GM18508 (cell line): ENCODE measurements at regions not wholly inside any gene's neighbourhood (a gene's known extent, or its start where the extent isn't known, plus 50 kb on each side); places are given as distances from the start of the nearest gene placed in this dataset.

ENCODE experiments used
- ATAC-seq: cut with Tn5 transposase; IDR thresholded peaks from one replicate; pipeline ENCODE4 v1.9.1; 2021; ENCODE audit warnings: moderate number of reproducible peaks; ENCODE audit not compliant: insufficient read depth, unreplicated experiment

DNA sequence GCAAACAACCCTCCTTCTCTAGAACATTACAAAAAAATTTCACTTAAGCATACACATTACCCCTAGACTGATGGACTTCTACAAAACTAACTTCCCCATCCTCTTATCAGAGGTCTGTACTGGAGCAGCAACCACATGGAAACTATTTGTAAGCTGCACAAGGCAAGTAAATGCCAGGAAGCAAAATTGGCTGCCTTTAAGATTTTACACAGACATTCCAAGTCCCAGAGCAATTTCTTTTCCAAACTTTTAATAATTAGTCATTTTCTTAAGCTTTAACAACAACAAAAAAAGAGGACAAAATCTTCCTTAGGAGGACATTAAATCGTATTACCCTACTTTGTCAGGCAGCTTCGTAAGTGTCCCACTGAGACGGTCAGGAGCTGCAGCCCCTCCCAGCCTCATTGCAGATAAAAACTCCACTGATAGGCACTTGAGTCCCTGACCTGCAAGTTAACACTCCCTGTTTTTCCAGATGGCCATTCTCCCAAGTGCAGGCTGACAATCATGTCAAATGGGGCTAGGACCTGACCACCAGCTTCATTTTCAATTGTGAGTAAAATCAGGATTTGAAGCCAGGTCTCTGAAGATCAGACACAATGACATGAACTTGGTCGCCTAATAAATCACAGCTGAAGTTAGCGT lies 680.1 kb downstream of the DIAPH3 start:
- no peak for ATAC-seq

DNA sequence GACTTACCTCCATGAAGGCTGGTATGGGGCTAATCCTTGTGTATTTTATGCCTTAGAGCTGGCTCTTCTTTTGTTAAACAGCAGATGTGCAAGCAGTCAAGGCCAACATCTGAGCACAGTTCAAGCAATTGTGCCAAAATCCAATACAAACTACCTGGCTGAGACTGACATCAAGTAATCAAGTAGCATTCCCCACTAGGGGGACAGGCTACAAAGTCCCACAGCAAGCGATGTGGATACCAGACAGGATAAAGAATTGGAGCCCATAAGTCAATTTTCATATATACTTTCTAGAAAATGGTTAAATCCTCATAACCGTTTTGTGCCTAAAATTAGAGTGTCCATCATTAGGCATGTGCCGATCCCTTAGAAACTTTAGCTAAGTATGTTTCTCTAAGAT lies 675.8 kb downstream of the DIAPH3 start:
- no peak for ATAC-seq

DNA sequence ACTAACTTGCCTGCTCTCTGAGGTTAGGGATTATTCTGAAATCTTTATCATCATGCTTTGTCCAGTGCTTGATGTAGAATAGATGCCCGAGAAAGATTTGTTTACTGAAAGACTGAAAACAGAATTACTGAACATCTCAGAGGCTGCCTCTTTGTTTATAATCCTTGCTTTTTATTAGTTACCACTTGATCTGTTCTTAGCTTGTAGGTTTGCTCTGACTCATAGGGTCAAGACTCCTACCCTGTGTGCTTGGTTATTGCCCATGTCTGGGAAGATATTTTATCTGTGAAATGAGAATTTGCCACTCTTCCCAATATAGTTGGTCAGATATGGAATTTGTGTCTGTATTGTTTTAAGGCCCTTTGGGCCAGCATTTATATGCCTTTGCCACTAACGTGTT lies 675.3 kb downstream of the DIAPH3 start:
- ATAC-seq = no peak

DNA sequence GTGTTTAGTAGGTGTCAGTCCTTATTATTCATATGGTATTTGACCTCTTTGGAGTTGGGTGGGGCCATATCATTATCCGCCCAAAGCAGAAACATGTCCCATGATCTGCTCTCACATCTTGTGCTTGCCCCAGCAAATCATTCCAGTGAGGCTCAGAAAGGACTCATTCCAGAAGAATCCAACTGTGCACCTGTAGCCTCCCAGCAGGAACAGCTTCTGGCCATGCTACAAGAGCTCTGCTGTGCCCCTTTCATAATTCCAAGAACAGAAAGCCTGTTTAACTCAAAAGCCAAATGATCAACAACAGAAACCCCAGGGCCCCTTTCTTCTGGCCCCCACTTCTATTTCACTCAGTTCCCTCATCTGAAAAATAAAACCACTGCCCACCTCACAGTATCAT lies 673.1 kb downstream of the DIAPH3 start:
- ATAC-seq = no peak

DNA sequence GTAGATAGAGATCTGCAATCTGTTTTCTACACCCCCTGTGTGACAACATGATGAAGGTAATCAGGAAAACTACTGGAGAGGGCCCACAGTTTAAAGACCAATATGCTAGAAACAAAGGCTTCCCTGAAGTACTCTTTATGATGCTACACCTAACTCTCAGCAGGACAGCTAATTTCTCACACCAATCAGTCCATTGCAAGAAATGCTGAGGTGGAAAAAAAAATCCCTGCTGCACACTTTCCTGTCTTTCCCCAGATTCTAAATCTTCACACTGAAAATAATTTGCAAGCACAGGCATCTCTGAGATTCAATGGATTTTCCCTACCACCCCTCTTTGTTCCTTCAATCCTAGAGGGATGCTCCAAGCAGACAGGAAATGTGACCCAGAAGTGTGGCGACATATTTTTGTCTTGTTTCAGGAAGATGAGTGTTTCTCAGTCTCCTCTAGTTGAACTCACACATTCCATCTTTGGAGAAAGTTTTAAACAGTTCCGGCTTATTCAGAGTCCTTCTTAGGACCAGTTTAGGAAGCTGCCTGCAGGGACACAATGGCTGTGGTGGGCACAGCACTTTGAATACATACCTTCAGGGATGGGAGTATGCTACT lies 671.6 kb downstream of the DIAPH3 start:
- ATAC-seq = no peak

DNA sequence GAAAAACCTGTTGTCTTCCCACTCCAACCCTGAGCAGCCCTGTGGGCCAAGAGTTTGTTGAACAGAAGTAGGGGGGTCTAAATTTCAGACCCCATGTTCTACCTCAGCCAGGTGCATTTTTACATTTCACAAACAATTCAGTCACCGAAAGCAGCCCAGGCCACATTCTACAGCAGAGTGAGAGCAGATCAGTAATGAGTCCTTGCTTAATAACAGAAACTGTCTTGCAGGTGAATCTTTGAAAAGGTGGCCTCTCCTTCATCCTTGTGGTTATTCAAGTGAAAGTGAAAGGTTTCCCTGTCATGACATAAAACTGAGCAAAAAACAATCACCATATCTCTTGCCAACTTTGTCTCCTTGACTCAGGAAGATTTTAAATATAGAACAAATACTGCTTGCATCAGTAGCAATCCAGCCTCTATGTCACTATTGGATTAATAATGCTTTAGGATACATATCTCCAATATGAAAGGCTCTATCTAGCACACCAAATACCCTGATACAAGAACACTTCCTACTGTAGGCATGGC lies 670.2 kb downstream of the DIAPH3 start:
- no peak for ATAC-seq

DNA sequence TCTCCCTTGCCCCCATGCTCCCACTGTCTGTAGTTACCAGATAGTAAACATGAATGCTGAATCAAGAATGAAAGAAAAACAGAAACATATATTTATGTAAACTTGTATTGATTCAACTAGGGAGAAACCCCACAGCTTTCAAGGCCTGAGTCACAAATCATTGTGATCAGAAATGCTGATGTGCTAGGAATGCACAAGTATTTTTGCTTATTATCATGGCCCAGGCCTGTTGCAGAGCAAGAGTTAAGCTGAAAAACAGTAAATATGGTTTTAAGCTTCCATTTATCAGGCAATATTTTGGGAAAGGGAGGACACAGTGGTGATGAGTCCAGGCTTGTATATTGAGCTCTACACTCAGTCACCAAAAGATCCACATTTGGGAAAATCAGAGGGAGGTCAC lies 669.6 kb downstream of the DIAPH3 start:
- ATAC-seq = no peak

DNA sequence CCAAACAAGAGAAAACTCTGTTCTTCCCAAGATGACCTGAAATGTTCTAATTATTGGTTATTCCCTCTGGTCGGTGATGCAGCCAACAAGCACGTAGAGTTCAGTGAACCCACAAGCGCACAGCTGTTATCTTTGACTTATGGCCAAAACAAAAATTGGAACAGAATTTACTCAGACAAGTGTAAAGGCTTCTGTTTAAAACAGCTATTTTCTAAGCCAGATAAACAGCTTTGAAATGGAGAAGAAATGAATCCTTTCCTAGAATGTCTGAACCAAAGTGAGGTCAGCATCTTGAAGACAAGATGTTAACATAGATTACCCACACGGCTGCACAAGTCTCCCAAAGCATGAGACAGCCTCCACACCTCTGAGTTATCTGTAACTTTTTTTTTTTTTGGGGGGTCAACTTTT lies 669.2 kb downstream of the DIAPH3 start:
- no peak for ATAC-seq

DNA sequence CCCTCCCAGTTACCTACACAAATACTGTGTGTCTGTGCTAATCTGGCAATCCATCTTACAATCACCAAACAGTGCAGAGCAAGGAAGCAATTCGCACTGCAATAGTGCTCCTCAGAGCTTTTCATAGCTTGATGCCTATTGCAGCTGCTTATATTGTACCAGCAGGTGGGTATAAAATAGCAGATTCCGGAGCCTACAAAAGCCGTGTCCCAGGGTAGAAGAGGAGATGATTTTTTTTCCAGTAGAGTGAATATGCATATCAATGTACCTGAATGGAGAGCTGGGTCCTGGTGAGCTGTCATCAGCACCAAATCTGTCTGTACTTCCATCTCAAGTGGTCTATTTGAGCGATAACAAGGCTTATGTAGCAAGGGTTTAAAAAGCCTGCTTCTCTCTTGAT lies 668.4 kb downstream of the DIAPH3 start:
- ATAC-seq = no peak

DNA sequence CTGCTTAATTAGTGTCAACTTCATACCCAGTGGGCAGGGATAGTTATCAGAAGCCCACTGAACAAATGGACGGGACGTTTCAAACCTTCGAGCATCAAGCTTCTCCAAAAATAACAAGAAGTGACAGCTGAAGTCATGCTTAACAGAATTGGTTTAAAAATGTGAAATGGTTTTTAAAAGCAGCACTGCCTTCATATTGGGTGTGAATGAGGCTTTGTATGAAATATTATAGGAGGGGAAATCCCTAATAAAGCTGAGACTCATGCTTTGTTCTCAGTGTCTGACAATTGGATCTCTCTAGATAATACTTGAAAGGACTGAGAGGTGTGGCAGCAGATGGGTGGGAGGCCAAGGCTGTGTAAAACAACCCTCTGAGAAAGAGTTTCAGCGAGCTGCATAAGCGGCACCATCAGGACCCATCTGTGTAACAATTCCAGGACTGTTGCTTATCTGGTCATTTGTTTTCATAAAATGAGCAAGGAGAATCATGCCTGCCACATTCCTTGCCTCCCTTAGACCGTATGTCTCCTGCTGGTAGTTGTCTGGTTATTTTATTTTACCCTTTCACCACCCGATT lies 667.7 kb downstream of the DIAPH3 start:
- ATAC-seq = no peak

DNA sequence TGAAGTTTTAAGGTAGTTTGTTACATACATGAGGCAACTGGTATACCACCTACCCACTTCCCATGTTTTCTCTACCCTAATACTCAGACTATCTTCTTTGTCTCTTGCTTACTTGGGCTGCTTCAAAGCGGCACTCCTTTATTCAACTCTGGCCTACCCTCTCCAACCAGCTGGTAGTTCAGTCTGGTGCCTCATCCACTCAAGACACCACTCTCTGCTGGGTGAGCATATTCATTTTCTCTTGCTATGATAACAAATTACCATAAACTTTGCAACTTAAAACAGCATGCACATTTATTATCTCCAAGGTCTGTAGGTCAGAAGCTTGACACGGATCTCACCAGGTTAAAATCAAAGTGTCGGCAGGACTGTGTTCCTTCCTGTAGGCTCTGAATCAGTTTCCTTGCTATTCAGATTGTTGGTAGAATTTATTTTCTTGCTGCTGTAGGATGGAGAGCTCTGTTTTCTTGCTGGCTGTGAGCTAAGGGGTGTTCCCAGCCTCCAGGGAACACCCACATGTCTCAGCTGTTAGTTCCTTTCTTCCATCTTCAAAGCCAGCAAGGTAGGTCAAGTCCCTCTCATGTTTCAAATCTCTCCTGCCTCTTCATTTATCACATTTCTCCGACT lies 666.0 kb downstream of the DIAPH3 start:
- no peak for ATAC-seq

DNA sequence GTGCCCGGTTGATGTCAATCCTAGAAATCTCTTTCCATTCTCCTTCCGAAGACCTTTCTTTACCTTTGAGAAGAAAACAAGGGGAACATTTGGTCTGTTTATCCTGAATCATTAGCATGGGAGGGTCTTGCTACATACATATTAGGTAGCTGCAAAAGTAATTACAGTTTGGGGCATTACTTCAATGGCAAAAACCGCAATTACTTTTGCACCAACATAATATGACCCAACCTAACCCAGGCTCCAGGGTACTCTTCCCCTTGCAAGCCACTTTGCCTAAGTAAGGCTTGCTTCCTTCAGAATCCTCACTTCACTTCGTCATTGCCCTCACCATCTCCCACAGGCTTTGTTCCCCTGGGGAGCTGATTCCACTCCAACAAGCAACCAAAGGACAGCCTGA lies 662.7 kb downstream of the DIAPH3 start:
- ATAC-seq = no peak

DNA sequence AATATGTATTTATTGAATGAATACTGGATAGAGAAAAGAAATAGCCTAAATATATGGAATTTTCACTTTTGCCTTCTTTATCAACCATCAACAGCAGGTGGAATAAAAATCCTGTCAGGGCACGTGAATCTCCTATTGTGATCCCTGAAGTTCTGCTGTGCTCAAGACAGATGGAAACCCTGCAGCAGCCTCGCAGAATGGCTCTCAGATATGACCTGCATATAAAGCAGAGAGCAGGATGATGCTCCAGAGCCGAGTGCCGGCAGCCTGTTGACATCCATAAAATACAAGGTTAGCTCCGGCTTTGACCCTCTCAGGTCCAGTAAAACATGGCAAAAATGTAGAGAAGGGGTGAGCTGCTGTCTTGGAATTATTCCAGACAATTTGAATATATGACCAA lies 659.3 kb downstream of the DIAPH3 start:
- ATAC-seq = no peak

DNA sequence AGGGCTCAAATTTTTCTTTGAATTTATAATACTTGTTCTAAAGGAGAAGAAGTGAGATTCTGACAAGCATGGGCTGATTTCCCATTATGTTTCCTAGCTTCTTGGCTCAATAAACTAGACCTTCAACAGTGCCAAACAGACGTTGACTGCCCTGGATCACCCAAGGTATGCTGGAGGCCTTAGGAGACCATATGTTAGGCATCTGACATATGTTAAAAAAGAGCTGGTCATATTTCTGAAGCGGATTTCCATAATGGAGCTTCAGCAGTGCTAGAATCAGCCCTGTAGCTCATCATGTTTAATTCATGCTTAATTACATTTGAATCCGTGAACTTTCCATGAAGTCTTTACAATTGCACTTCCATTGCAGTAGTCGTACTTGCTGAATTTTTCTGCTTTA lies 653.3 kb downstream of the DIAPH3 start:
- no peak for ATAC-seq

DNA sequence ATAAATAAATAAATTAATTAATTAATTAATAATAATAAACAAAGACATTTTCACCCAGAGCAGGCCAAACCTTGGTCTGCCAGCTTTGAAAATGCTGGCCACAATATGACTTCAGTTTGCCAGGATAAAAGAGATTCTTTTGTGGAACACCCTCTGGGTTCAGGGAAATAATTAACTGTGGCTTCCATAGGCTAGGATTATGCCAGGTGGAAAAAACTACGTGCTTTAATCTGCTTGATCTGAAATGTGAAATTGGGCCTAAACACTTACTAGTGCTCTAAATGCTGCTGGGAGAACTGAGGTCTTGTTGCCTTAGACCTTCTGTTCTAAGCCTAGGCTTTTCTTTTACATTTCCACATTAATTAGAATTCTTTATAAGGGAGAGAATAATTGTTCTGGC lies 650.0 kb downstream of the DIAPH3 start:
- ATAC-seq = no peak

DNA sequence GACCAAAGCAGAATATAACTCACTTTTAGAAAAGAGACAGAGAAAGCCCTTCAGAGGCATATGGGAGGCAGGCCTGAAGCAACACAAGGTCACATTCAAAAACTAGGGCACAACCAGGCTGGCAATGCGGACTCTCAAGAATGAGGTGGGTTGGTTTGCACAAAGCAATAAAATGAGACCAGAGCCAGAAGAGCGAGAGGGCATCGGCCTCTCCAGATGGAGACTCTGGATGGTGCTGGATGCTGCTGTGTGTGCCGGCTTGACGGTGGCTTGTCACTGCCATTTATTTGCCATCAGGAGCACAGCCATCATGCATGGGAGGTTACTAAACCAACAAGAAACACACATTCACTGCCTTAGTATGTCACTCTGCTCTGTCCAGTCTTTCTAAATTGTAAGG lies 649.4 kb downstream of the DIAPH3 start:
- ATAC-seq = no peak

DNA sequence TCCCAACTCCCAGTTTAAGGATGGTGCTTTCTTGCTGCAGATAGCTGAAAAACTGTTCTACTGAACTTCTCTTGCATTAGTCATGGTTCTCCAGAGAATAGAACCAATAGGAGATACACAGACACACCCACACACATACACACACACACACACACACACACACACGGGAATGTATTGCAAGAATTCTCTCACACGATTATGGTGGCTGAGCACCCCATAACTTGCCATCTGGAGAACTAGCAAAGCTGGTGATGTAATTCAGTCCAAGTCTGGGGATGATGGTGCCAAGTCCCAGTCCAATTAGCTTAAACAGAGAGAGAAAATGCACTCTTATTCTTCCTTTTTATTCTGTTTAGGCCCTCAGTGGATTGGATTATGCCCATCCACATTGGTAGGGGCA lies 643.9 kb downstream of the DIAPH3 start:
- no peak for ATAC-seq

DNA sequence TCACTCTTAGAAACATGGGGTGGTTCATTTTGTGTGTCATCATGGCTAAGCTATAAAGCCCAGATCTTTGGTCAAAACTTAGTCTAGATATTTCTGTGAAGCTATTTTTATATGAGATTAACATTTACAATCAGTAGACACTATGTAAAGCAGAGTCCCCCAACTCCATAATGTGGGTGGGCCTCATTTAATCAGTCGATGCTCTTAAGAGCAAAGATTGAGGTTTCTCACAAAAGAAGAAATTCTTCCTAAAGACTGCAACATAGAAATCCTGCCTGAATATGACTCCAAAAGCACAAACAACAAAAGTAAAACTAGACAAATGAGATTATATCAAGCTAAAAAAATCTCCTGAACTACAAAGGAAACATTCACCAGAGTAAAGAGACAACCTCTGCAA lies 642.2 kb downstream of the DIAPH3 start:
- ATAC-seq = no peak

DNA sequence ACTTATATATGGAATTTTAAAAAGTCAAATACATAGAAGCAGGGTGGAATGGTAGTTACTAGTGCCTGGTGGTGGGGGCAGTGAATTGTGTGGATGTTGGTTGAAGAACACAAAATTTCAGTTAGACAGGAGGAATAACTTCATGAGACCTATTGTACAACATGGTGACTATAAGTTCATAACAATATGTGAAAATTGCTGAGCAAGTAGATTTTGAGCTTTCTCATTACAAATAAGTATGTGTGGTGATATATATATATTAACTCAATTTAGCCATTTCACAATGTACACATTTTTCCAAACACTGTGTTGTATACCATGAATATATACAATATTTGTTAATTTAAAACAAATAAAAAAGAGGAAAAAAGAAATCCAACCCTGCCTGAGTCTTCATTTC lies 641.1 kb downstream of the DIAPH3 start:
- no peak for ATAC-seq

DNA sequence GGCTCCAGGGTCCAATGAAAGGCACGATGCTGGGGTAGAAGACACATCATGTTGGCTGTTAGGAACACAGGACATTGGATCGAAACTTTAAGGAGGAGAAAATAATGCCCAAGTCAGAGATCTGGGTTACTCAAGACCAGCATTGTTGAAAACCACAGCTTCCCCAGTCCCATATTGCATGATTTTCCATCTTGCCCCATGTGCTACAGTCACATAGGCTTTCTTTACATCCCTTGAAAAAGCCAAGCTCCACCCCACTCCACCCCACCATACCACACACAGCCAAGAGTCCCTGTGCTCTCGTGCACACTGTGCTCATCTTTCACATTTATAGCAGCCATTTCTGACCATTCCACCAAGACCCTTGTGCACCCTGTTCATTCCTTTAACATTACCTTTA lies 636.2 kb downstream of the DIAPH3 start:
- no peak for ATAC-seq

DNA sequence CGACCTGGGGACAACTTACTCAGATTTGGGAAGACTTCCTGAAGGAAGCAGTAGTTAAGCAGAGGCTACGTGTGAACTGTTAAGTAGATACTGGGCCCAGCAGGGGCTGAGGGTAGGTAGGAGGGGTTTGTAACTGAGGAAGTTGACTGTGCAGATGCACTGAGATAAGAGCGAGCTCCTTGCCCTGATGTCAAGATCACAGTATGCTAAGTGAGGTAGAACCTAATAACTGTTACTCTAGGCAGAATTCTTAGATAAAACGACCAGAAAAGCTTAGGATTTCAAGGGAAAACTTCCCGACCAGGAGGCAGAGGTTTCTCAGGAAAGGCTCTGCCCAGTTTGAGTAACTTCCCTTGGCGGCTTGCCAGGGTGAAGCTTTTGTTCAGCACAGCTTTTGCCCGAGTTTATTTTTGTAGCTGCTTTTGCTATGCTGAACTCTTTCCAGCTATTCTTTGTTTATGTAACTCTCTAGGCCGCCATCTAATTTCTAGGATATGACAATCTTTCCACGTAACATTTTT lies 632.1 kb downstream of the DIAPH3 start:
- ATAC-seq = no peak
